Lower lobe of right lung (tissue), 2 donors: ENCODE measurements at regions not wholly inside any gene's neighbourhood (a gene's known extent, or its start where the extent isn't known, plus 50 kb on each side); places are given as distances from the start of the nearest gene placed in this dataset.

ENCODE experiments used
- ATAC-seq, 2 donors: fragments of 200-7000 bp; cut with Tn5 transposase; one replicate each; pipeline ENCODE4 v1.9.1; 2020 to 2022; ENCODE audit warnings: mild to moderate bottlenecking in 2 of 2, moderate library complexity in 2 of 2
- DNase-seq: peaks from one replicate; pipeline ENCODE4 v3.0.0-alpha.2; 2020
- H3K27ac ChIP-seq: fragments of 200-600 bp; one replicate; pipeline ENCODE4 v1.8.0; 2022
- H3K27me3 ChIP-seq: fragments of 200-600 bp; one replicate; pipeline ENCODE4 v1.8.0; 2022; ENCODE audit warnings: low read depth
- H3K36me3 ChIP-seq: fragments of 200-600 bp; one replicate; pipeline ENCODE4 v1.8.0; 2022; ENCODE audit warnings: mild to moderate bottlenecking
- H3K4me1 ChIP-seq: fragments of 200-600 bp; one replicate; pipeline ENCODE4 v1.8.0; 2022
- H3K4me3 ChIP-seq: fragments of 200-600 bp; one replicate; pipeline ENCODE4 v1.8.0; 2022; ENCODE audit warnings: mild to moderate bottlenecking
- H3K9me3 ChIP-seq: fragments of 200-600 bp; one replicate; pipeline ENCODE4 v1.8.0; 2022
- CTCF ChIP-seq: fragments of 200-600 bp; IDR thresholded peaks from one replicate; pipeline ENCODE4 v1.8.0; 2022; ENCODE audit warnings: antibody characterized with exemption, mild to moderate bottlenecking
- intact Hi-C: fragments of 100-400 bp; cut with DNase I; formaldehyde crosslinking; loops from one replicate; pipeline ENCODE4 v1.11.0; 2022
- donor health status: DM: no; HTN: yes; CAD: no; lungs with severe emphysema.

GRCh38 chr1:168893359-168893801 is 164.4 kb upstream of the DPT start:
- no peaks in the 10 kb centered on the region for H3K36me3 ChIP-seq
- no peak for TF ChIP-seq CTCF
- DNase-seq = no peak
- no peak overlapping the region for H3K27ac ChIP-seq
- H3K4me3 ChIP-seq = no peak overlapping the region
- ATAC-seq = peak; percentile 47 to 59
- no peaks in the 10 kb centered on the region for H3K27me3 ChIP-seq
- intact Hi-C loops = no loop called here
- H3K9me3 ChIP-seq = no peaks in the 10 kb centered on the region
- H3K4me1 ChIP-seq = no peaks in the 10 kb centered on the region

- intact Hi-C loops = no loop called here
- no peak for TF ChIP-seq CTCF
- ATAC-seq (no peak), DNase-seq (no peak)
- H3K4me1 ChIP-seq = no peaks in the 10 kb centered on the region
- no peaks in the 10 kb centered on the region for H3K9me3 ChIP-seq
- H3K36me3 ChIP-seq = no peaks in the 10 kb centered on the region
- no peaks in the 10 kb centered on the region for H3K27me3 ChIP-seq
- no peak overlapping the region for H3K4me3 ChIP-seq
- H3K27ac ChIP-seq = no peak overlapping the region
Observed at GRCh38 chr1:168894397-168894903, 165.4 kb upstream of the DPT start.

- H3K36me3 ChIP-seq = no peaks in the 10 kb centered on the region
- DNase-seq (no peak), ATAC-seq (no peak)
- no peaks in the 10 kb centered on the region for H3K4me1 ChIP-seq
- no peak overlapping the region for H3K27ac ChIP-seq
- no peaks in the 10 kb centered on the region for H3K9me3 ChIP-seq
- intact Hi-C loops = no loop called here
- no peaks in the 10 kb centered on the region for H3K27me3 ChIP-seq
- no peak overlapping the region for H3K4me3 ChIP-seq
- TF ChIP-seq CTCF = no peak
Observed at GRCh38 chr1:168897249-168897648, 168.2 kb upstream of the DPT start.

GRCh38 chr1:168903237-168903830 is 174.3 kb upstream of the DPT start:
- Histone ChIP-seq H3K9me3 (no peaks in the 10 kb centered on the region), H3K27ac (no peak overlapping the region), H3K36me3 (no peaks in the 10 kb centered on the region), H3K4me1 (peaks cover 11% of the 10 kb centered on the region), H3K4me3 (no peak overlapping the region), H3K27me3 (no peaks in the 10 kb centered on the region)
- no peak for TF ChIP-seq CTCF
- no peak for ATAC-seq
- intact Hi-C loops = no loop called here
- no peak for DNase-seq

GRCh38 chr1:168905633-168906032 is 176.6 kb upstream of the DPT start:
- Histone ChIP-seq H3K4me1 (peaks cover 12% of the 10 kb centered on the region), H3K9me3 (no peaks in the 10 kb centered on the region), H3K27me3 (no peaks in the 10 kb centered on the region), H3K4me3 (no peak overlapping the region), H3K36me3 (no peaks in the 10 kb centered on the region), H3K27ac (no peak overlapping the region)
- ATAC-seq = no peak
- intact Hi-C loops = no loop called here
- no peak for DNase-seq
- no peak for TF ChIP-seq CTCF
